Ishikawa (cell line): ENCODE measurements at regions not wholly inside any gene's neighbourhood (a gene's known extent, or its start where the extent isn't known, plus 50 kb on each side); places are given as distances from the start of the nearest gene placed in this dataset.

Experiments
- CREB1 ChIP-seq: IDR thresholded peaks from 2 replicates; pipeline ENCODE4 v1.6.1; 2012; ENCODE audit warnings: low read depth
- EGR1 ChIP-seq: IDR thresholded peaks from 2 replicates; pipeline ENCODE4 v1.6.1; 2012
- EP300 ChIP-seq: IDR thresholded peaks from 2 replicates; pipeline ENCODE4 v1.6.1; 2012; ENCODE audit warnings: borderline replicate concordance
- MAX ChIP-seq: IDR thresholded peaks from 2 replicates; pipeline ENCODE4 v1.6.1; 2012
- REST ChIP-seq: IDR thresholded peaks from 2 replicates; pipeline ENCODE4 v1.6.1; 2012; ENCODE audit warnings: low read depth, mild to moderate bottlenecking
- TAF1 ChIP-seq: IDR thresholded peaks from 2 replicates; pipeline ENCODE4 v1.6.1; 2012; ENCODE audit warnings: low read depth, mild to moderate bottlenecking
- USF1 ChIP-seq: IDR thresholded peaks from 2 replicates; pipeline ENCODE4 v1.6.1; 2012
- YY1 ChIP-seq: IDR thresholded peaks from 2 replicates; pipeline ENCODE4 v1.6.1; 2012; ENCODE audit warnings: low read depth
- ZBTB7A ChIP-seq: IDR thresholded peaks from 2 replicates; pipeline ENCODE4 v1.6.1; 2012; ENCODE audit warnings: low read depth

GRCh38 chr13:107852072-107852471 is 363.3 kb downstream of the LIG4 start:
- TF ChIP-seq REST (no peak), TAF1 (no peak), EGR1 (no peak), EP300 (no peak), CREB1 (no peak), MAX (no peak), USF1 (no peak), ZBTB7A (no peak), YY1 (no peak)
